ENCODE measurements at regions not wholly inside any gene's neighbourhood (a gene's known extent, or its start where the extent isn't known, plus 50 kb on each side); places are given as distances from the start of the nearest gene placed in this dataset.

DNA sequence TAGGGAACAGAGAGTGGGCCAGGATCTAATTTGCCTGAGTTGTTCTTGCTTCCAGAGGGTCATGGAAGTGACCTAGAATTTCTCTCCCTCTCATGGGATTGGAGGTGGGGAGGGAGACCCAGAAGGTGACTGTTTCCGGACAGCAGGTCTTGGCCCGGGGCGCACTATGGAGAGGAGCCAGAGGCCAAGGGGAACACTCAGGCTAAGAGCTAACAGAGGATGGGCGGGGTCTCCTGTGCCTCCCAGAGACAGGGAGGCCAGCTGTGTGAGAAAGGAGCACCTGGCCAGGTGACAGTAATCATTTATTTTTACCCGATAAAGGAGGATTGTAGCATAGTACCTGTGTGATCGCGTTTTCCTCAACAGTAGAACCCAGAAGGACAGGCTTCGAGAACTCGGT, 50.9 kb upstream of the ANKH start:
- H3K9ac ChIP-seq (ENCODE audit: low read length) = no peak overlapping the region
- H3K27ac ChIP-seq (ENCODE audit: low read length in 2 of 2) = no peak overlapping the region
- ATAC-seq (ENCODE audit: low read depth) (no peak), DNase-seq (no peak)
- H3K27me3 ChIP-seq (replicated peaks in 1 of 4; ENCODE audit: control extremely low read depth in 1 of 4, control insufficient read depth in 3 of 4, insufficient read depth in 4 of 4, low read length in 3 of 4) = peaks cover 0 to 7% (median 0%) of the 10 kb centered on the region in 4 experiments
- no peak overlapping the region for H3K4me3 Mint-ChIP-seq
- no peaks in the 10 kb centered on the region for H3K36me3 ChIP-seq (replicated peaks in 1 of 2; ENCODE audit: control extremely low read depth in 1 of 2, control insufficient read depth in 1 of 2, extremely low read depth in 1 of 2, insufficient read depth in 2 of 2, low read length in 1 of 2)
- no peak overlapping the region for H3K4me3 ChIP-seq (ENCODE audit: control extremely low read depth in 1 of 5, extremely low read depth in 1 of 5, insufficient read depth in 1 of 5, low read depth in 2 of 5, low read length in 4 of 5)
- H3K4me1 ChIP-seq (ENCODE audit: control insufficient read depth in 2 of 2, insufficient read depth in 2 of 2, low read length in 2 of 2) = no peaks in the 10 kb centered on the region
- POLR2A ChIA-PET = no interaction called here
- H3K9me3 Mint-ChIP-seq (ENCODE audit: insufficient read depth) = no peaks in the 10 kb centered on the region
- CTCF ChIA-PET = interaction anchor here (0.6 kb wide), 1 partner anchor 101 kb away, joined by 7 read pairs; no protein-coding TSS in a partner anchor
- H3K27me3 Mint-ChIP-seq = peaks cover 14% of the 10 kb centered on the region
- no peaks in the 10 kb centered on the region for H3K79me2 ChIP-seq (ENCODE audit: control insufficient read depth, insufficient read depth, low read length)
- H3K4me2 ChIP-seq (replicated peaks; ENCODE audit: low read depth, low read length, poor library complexity, severe bottlenecking) = no peak overlapping the region
- intact Hi-C loops (cut with micrococcal nuclease) = no loop called here
- no peaks in the 10 kb centered on the region for H3K9me3 ChIP-seq (ENCODE audit: control extremely low read depth in 1 of 3, control insufficient read depth in 2 of 3, insufficient read depth in 1 of 3, low read length in 2 of 3)
- H4K20me1 ChIP-seq (ENCODE audit: control insufficient read depth, insufficient read depth, low read length, poor library complexity, severe bottlenecking) = no peaks in the 10 kb centered on the region
- no peak overlapping the region for H3K27ac Mint-ChIP-seq
- H3K4me1 Mint-ChIP-seq = no peaks in the 10 kb centered on the region
- TF ChIP-seq, protein P1, sequence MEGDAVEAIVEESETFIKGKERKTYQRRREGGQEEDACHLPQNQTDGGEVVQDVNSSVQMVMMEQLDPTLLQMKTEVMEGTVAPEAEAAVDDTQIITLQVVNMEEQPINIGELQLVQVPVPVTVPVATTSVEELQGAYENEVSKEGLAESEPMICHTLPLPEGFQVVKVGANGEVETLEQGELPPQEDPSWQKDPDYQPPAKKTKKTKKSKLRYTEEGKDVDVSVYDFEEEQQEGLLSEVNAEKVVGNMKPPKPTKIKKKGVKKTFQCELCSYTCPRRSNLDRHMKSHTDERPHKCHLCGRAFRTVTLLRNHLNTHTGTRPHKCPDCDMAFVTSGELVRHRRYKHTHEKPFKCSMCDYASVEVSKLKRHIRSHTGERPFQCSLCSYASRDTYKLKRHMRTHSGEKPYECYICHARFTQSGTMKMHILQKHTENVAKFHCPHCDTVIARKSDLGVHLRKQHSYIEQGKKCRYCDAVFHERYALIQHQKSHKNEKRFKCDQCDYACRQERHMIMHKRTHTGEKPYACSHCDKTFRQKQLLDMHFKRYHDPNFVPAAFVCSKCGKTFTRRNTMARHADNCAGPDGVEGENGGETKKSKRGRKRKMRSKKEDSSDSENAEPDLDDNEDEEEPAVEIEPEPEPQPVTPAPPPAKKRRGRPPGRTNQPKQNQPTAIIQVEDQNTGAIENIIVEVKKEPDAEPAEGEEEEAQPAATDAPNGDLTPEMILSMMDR (IDR thresholded peaks at IDR 0.05) = no peak
- 93% methylated on average over 7 of the region's 9 CpGs for WGBS (ENCODE audit: insufficient coverage)
- no peak overlapping the region for H2AFZ ChIP-seq (ENCODE audit: insufficient read depth, low read depth, low read length, poor library complexity, severe bottlenecking)

Small RNA genes in the stretch of these regions (small RNA-seq; reads per million reads assigned to genes)
- 0.57 reads per million for gene RF00096 (ENCODE audit: insufficient read length, low read depth, low replicate concordance)

All from B cell (primary cell).